Peyer's patch (tissue), 4 donors: ENCODE measurements at regions not wholly inside any gene's neighbourhood (a gene's known extent, or its start where the extent isn't known, plus 50 kb on each side); places are given as distances from the start of the nearest gene placed in this dataset.

ENCODE experiments used
- CTCF ChIP-seq, 6 experiments: fragments of 450-650 bp in 4 of 6; fragments of 200-600 bp in 2 of 6; sonication (generic) in 1 of 6; IDR thresholded peaks; one replicate each; pipeline ENCODE4 v1.5.1; 2017 to 2019; ENCODE audit warnings: antibody characterized with exemption in 6 of 6, mild to moderate bottlenecking in 3 of 6, moderate library complexity in 1 of 6
- POLR2A ChIP-seq, 2 donors: fragments of 450-650 bp; IDR thresholded peaks; one replicate each; pipeline ENCODE4 v1.5.1; 2017; ENCODE audit warnings: antibody characterized with exemption in 2 of 2, mild to moderate bottlenecking in 2 of 2, moderate library complexity in 2 of 2

- TF ChIP-seq POLR2A (IDR thresholded peaks at IDR 0.05) (no peak), CTCF (IDR thresholded peaks at IDR 0.05) (no peak)
Measured at GRCh38 chr10:5311617-5312016, 53.1 kb upstream of the UCN3 start.
